Stimulated activated memory B cell treated with anti-CD40 and anti-IgM and Interleukin-4, amounts not matched to agents 10 μg/mL and 1 μg/mL and 100 μg/mL, for 72 hours (primary cell): ENCODE measurements at regions not wholly inside any gene's neighbourhood (a gene's known extent, or its start where the extent isn't known, plus 50 kb on each side); places are given as distances from the start of the nearest gene placed in this dataset.
"Not testable (repeated sequence)": the region's sequence is repeated elsewhere in the genome, so short reads cannot be mapped to it uniquely, and the experiment has no call there.

Experiments used
- ATAC-seq: fragments of 150-1000 bp; cut with Tn5 transposase; 2 replicates; pipeline ENCODE4 v1.10.0; 2021
- H3K27ac Mint-ChIP-seq: one replicate; pipeline ENCODE4 v1.8.0; 2022; ENCODE audit warnings: mild to moderate bottlenecking, mixed read lengths
- H3K27me3 Mint-ChIP-seq: one replicate; pipeline ENCODE4 v1.8.0; 2022; ENCODE audit warnings: mixed read lengths
- H3K36me3 Mint-ChIP-seq: one replicate; pipeline ENCODE4 v1.8.0; 2022; ENCODE audit warnings: mixed read lengths
- H3K4me1 Mint-ChIP-seq: one replicate; pipeline ENCODE4 v1.8.0; 2022; ENCODE audit warnings: mixed read lengths
- H3K4me3 Mint-ChIP-seq: one replicate; pipeline ENCODE4 v1.8.0; 2022; ENCODE audit warnings: mild to moderate bottlenecking, moderate library complexity, mixed read lengths
- H3K9me3 Mint-ChIP-seq: one replicate; pipeline ENCODE4 v1.8.0; 2022; ENCODE audit warnings: mixed read lengths

DNA sequence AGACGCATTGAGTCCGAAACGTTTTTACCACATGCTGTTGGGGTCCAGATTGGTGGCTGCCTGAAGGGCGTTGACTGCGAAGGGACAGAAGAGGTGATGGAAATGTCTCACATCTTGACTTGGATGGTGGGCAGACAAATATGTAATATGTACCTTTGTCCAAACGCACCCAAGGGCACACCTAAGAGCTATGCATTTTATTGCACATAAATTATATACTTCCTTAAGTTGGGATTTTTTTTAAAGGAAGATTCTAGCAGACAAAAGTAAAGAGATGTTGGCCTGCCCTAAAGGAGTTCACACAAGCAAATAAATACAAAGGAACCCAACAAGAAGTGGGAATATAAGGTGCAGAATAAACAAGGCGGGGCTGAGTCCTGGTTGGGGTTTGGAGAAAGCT, 91.1 kb upstream of the TBL1X start:
- no peak for ATAC-seq
- Mint-ChIP-seq H3K4me1 (no peaks in the 10 kb centered on the region), H3K9me3 (no peaks in the 10 kb centered on the region), H3K36me3 (no peaks in the 10 kb centered on the region), H3K4me3 (no peak overlapping the region), H3K27ac (no peak overlapping the region), H3K27me3 (peaks cover 7% of the 10 kb centered on the region)

DNA sequence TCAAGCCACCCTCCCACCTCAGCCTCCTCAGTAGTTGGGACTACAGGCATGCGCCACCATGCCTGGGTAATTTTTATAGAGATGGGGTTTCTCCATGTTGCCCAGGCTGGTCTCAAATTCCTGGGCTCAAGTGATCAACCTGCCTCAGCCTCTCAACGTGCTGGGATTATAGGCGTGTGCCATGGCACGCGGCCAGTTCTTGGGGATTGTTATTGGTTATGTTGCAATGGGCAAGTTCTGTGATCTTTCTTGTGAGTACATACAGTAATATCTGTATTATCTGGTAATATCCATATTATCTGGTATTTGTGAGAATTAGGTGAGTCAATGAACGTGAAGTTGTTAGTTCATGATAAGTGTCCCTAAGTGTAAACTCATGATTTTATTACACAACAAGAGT, 90.3 kb upstream of the TBL1X start:
- H3K36me3 Mint-ChIP-seq: no peaks in the 10 kb centered on the region
- no peak for ATAC-seq
- H3K27ac Mint-ChIP-seq: no peak overlapping the region
- no peaks in the 10 kb centered on the region for H3K4me1 Mint-ChIP-seq
- H3K9me3 Mint-ChIP-seq: no peaks in the 10 kb centered on the region
- H3K27me3 Mint-ChIP-seq: peaks cover 7% of the 10 kb centered on the region
- no peak overlapping the region for H3K4me3 Mint-ChIP-seq

GRCh38 chrX:9376111-9376510, 88.7 kb upstream of the TBL1X start:
- H3K4me3 Mint-ChIP-seq: no peak overlapping the region
- no peaks in the 10 kb centered on the region for H3K36me3 Mint-ChIP-seq
- no peaks in the 10 kb centered on the region for H3K4me1 Mint-ChIP-seq
- no peak for ATAC-seq
- no peaks in the 10 kb centered on the region for H3K9me3 Mint-ChIP-seq
- H3K27me3 Mint-ChIP-seq: peaks cover 7% of the 10 kb centered on the region
- no peak overlapping the region for H3K27ac Mint-ChIP-seq

- not testable (repeated sequence) for H3K27me3 Mint-ChIP-seq, ATAC-seq, H3K36me3 Mint-ChIP-seq, H3K4me1 Mint-ChIP-seq, H3K4me3 Mint-ChIP-seq, H3K27ac Mint-ChIP-seq, H3K9me3 Mint-ChIP-seq
These were observed 87.6 kb upstream of the TBL1X start for GRCh38 chrX:9377216-9377615.

- no peaks in the 10 kb centered on the region for H3K27me3 Mint-ChIP-seq
- H3K4me3 Mint-ChIP-seq: no peak overlapping the region
- no peaks in the 10 kb centered on the region for H3K36me3 Mint-ChIP-seq
- H3K9me3 Mint-ChIP-seq: no peaks in the 10 kb centered on the region
- no peaks in the 10 kb centered on the region for H3K4me1 Mint-ChIP-seq
- no peak overlapping the region for H3K27ac Mint-ChIP-seq
- ATAC-seq: no peak
These were observed 85.7 kb upstream of the TBL1X start for GRCh38 chrX:9378980-9379696.

DNA sequence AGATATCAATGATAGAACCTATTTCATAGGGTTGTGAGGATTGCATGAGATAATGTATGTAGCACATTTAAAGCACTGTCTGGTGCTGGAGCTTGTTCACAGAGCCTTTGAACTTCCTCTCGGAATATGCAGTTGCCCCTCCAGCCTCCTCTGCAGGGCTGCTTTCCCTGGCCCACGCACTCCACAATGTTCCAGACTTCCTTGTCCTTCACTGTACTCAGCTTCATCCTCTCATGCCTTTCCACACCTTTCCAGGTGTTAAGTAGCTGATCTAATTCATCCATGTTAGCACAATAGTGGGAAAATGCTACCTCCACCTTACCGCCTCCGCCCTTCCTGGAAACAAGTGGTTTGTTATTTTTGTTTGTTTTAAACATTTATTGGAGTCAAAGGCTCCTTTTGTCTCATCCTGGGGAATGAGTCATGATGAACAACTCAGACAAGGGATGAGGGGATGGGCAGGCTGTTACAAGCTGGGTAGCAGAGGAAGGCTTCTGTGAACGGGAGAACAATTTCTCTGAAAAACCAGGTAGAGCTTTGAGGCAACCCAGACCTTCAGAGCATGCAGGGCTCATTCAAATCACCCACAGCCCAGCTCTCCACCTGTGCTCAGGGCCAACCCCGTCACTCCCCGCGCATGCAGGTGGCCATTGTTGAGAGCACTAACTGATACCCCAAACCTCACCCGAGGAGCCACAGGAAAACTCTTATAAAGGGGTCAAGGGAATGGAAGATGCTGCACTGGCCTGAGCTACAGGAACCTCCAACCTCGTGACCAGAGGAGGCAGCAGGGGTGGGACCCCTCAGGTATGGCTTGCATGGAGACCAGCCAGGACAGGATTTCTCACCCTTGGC, 84.9 kb upstream of the TBL1X start:
- ATAC-seq: no peak
- no peak overlapping the region for H3K27ac Mint-ChIP-seq
- no peaks in the 10 kb centered on the region for H3K36me3 Mint-ChIP-seq
- H3K4me3 Mint-ChIP-seq: no peak overlapping the region
- H3K9me3 Mint-ChIP-seq: no peaks in the 10 kb centered on the region
- no peaks in the 10 kb centered on the region for H3K4me1 Mint-ChIP-seq
- H3K27me3 Mint-ChIP-seq: no peaks in the 10 kb centered on the region

DNA sequence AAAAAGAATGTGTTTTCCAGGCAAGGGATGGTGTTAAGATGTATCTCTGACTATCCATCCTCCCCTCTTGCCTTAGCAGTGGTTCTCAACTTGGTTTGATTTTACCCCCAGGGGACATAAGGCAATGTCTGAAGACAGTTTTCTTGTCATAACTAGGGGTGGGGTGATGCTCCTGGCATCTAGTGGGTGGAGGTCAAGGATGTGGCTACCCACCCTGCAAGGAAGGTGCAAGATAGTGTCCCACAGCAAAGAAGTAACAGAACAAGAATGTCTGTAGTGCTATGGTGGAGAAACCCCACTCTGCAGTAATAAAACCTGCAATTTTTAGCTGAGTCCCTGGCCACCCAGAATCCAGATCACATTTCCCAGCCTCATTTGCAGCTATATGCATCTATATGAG, 81.2 kb upstream of the TBL1X start:
- H3K4me3 Mint-ChIP-seq: no peak overlapping the region
- no peaks in the 10 kb centered on the region for H3K4me1 Mint-ChIP-seq
- H3K36me3 Mint-ChIP-seq: no peaks in the 10 kb centered on the region
- ATAC-seq: no peak
- no peaks in the 10 kb centered on the region for H3K9me3 Mint-ChIP-seq
- no peak overlapping the region for H3K27ac Mint-ChIP-seq
- no peaks in the 10 kb centered on the region for H3K27me3 Mint-ChIP-seq

GRCh38 chrX:9388450-9388849, 76.4 kb upstream of the TBL1X start:
- no peak overlapping the region for H3K27ac Mint-ChIP-seq
- no peak overlapping the region for H3K4me3 Mint-ChIP-seq
- H3K9me3 Mint-ChIP-seq: no peaks in the 10 kb centered on the region
- H3K27me3 Mint-ChIP-seq: no peaks in the 10 kb centered on the region
- H3K4me1 Mint-ChIP-seq: no peaks in the 10 kb centered on the region
- no peak for ATAC-seq
- no peaks in the 10 kb centered on the region for H3K36me3 Mint-ChIP-seq

- Mint-ChIP-seq H3K9me3 (no peaks in the 10 kb centered on the region), H3K27ac (no peak overlapping the region), H3K4me1 (no peaks in the 10 kb centered on the region), H3K4me3 (no peak overlapping the region), H3K27me3 (no peaks in the 10 kb centered on the region), H3K36me3 (no peaks in the 10 kb centered on the region)
- no peak for ATAC-seq
These were observed 74.7 kb upstream of the TBL1X start for GRCh38 chrX:9390121-9390520.

GRCh38 chrX:9390693-9391368, 74.0 kb upstream of the TBL1X start:
- no peak overlapping the region for H3K4me3 Mint-ChIP-seq
- H3K27ac Mint-ChIP-seq: no peak overlapping the region
- no peaks in the 10 kb centered on the region for H3K4me1 Mint-ChIP-seq
- H3K9me3 Mint-ChIP-seq: no peaks in the 10 kb centered on the region
- no peaks in the 10 kb centered on the region for H3K36me3 Mint-ChIP-seq
- ATAC-seq: no peak
- no peaks in the 10 kb centered on the region for H3K27me3 Mint-ChIP-seq

DNA sequence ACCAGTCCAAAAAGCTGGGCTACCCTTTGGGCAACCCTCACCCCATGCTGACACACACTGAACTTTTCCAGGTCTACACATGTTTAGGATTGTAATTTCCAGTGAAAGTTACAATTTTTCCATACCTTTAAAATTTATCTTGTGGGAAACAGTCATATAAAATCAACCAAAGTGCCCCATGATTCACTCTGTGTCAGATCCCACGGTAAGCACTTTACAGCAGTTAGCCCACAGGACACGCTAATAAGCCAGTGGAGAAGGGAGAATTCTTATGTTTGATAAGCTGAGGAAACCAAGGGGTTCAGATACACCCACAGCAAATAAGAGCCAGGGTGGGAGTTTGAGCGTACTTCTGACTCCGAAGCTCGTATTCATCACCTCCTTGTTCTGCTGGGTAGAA, 72.4 kb upstream of the TBL1X start:
- no peak for ATAC-seq
- H3K9me3 Mint-ChIP-seq: no peaks in the 10 kb centered on the region
- H3K27ac Mint-ChIP-seq: no peak overlapping the region
- no peaks in the 10 kb centered on the region for H3K4me1 Mint-ChIP-seq
- H3K27me3 Mint-ChIP-seq: no peaks in the 10 kb centered on the region
- no peaks in the 10 kb centered on the region for H3K36me3 Mint-ChIP-seq
- no peak overlapping the region for H3K4me3 Mint-ChIP-seq

DNA sequence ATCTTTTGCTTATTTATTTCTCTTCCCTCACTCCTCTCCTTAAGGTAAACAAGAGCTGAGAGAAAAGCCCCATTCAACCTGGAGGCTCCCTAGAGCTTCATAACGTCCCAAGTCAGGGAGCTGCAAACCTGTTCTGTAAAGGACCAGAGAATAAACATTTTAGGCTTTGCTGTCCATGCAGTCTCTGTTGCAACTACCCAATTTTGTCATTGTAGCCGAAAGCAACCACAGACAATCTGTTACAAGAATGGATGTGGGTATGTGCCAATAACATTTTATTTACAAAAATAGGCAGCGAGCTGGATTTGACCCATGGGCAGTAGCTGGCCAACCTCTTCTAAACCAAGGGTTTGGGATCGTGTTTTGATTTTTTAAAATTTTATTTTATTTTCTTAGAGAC, 71.3 kb upstream of the TBL1X start:
- no peaks in the 10 kb centered on the region for H3K4me1 Mint-ChIP-seq
- no peaks in the 10 kb centered on the region for H3K27me3 Mint-ChIP-seq
- no peak overlapping the region for H3K27ac Mint-ChIP-seq
- no peaks in the 10 kb centered on the region for H3K36me3 Mint-ChIP-seq
- H3K9me3 Mint-ChIP-seq: no peaks in the 10 kb centered on the region
- no peak for ATAC-seq
- no peak overlapping the region for H3K4me3 Mint-ChIP-seq

DNA sequence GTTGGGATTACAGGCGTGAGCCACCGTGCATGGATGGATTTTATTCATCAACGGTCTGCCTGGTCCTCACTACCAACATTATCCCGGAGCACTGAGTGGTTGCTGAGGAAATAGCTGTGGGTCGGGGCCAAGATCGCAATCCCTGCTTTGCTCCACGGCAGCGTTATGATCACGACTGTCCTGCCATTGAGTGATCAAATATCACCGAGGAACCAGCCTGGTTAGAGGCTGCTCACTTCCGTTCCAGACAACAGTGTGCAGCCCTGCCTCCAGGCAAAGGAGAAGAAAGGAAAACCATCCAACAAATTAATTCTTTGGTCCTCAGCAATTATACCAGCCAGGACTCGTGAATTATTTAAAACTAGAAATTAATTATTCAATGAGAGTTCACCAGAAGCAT, 70.6 kb upstream of the TBL1X start:
- Mint-ChIP-seq H3K27ac (no peak overlapping the region), H3K4me3 (no peak overlapping the region), H3K36me3 (no peaks in the 10 kb centered on the region), H3K9me3 (no peaks in the 10 kb centered on the region), H3K27me3 (no peaks in the 10 kb centered on the region), H3K4me1 (no peaks in the 10 kb centered on the region)
- ATAC-seq: no peak

DNA sequence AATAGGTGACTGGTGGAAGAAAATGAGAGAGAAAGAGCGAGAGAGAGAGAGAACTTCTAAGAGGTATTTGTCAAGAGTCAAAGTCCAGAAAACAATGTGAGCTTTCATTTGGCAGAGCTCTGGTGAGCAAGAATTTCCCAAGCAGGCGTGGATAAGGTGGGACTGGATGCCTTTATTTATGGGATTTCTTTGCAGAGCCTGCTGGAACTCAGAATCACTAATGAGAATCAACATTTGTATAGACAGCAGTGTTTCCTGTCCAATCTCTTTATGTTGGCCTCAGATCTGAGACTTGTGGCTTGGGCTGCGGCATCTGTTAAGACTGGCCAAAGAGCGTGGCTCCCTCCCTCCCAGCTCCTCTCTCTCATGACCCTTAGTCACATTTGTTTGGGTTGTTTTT, 67.9 kb upstream of the TBL1X start:
- H3K4me3 Mint-ChIP-seq: no peak overlapping the region
- no peak overlapping the region for H3K27ac Mint-ChIP-seq
- ATAC-seq: no peak
- no peaks in the 10 kb centered on the region for H3K9me3 Mint-ChIP-seq
- no peaks in the 10 kb centered on the region for H3K36me3 Mint-ChIP-seq
- no peaks in the 10 kb centered on the region for H3K27me3 Mint-ChIP-seq
- H3K4me1 Mint-ChIP-seq: no peaks in the 10 kb centered on the region

- Mint-ChIP-seq H3K27ac (no peak overlapping the region), H3K4me1 (no peaks in the 10 kb centered on the region), H3K36me3 (no peaks in the 10 kb centered on the region), H3K4me3 (no peak overlapping the region), H3K27me3 (no peaks in the 10 kb centered on the region), H3K9me3 (no peaks in the 10 kb centered on the region)
- no peak for ATAC-seq
These were observed 63.8 kb upstream of the TBL1X start for GRCh38 chrX:9401051-9401450.

DNA sequence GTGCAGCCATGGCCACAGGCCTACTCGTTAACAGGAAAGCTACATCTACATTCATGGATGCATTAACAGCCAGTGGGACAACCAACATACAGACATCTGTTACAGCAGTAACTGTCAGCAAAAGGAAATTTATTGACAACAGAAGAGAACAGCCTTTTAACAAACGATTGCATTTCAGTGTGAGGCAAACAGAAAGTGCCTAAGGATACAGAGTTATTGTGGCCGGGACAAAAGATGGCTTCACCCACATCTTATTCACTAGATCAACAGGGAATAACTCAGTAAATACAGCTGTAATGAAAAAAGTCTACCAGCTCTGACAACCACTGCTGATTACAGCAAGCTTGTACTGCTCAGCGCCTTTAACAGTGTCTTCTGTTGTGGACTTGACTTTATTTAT, 61.5 kb upstream of the TBL1X start:
- H3K27ac Mint-ChIP-seq: no peak overlapping the region
- no peaks in the 10 kb centered on the region for H3K36me3 Mint-ChIP-seq
- ATAC-seq: no peak
- no peaks in the 10 kb centered on the region for H3K4me1 Mint-ChIP-seq
- H3K4me3 Mint-ChIP-seq: no peak overlapping the region
- no peaks in the 10 kb centered on the region for H3K9me3 Mint-ChIP-seq
- H3K27me3 Mint-ChIP-seq: no peaks in the 10 kb centered on the region
